HG03196 (cell line): ENCODE measurements at regions not wholly inside any gene's neighbourhood (a gene's known extent, or its start where the extent isn't known, plus 50 kb on each side); places are given as distances from the start of the nearest gene placed in this dataset.

ENCODE experiments used
- ATAC-seq: cut with Tn5 transposase; IDR thresholded peaks from one replicate; pipeline ENCODE4 v1.9.1; 2021; ENCODE audit not compliant: unreplicated experiment

DNA sequence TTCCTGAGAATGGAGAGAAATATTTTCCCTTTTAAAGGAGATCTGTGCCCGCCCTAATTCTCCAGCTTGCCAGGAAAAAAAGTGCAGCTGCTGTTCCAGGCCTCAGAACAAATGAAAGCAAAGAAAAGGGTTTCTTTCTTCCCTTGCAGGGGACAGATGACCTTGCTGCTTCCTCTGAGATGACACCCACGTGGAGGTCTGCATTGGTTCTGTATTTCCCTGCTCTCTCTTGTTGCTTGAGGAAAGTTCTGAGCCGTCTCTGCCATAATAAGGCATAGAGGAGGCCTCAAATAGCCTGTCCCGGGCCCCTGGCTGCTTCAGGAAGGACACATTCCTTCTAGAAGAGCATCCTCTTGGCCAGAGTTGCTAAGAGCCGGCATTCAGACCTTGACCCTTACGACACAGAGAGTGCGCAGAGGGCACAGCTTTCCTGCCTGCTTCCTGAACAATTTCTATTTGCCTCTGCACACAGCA is 501.8 kb upstream of the SULF2 start:
- no peak for ATAC-seq

DNA sequence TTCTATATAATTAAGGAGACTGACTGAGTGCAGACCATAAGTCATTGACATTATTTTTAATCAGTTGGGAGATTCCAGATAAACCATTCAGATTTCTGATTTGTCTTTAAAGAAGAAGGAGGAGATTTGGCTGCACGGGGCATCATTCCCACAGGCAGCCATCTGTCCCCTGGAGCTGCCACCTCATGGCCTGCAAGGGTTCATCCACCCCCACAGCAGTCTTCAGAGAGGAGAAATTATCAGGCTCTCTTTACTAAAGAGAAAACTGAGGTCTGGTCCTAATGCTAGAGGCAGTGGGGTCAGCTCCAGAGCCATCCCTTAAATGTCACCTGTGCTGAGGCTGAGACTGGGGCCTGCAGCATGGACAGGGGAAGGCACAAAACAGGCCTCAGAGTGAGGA is 501.3 kb upstream of the SULF2 start:
- no peak for ATAC-seq

DNA sequence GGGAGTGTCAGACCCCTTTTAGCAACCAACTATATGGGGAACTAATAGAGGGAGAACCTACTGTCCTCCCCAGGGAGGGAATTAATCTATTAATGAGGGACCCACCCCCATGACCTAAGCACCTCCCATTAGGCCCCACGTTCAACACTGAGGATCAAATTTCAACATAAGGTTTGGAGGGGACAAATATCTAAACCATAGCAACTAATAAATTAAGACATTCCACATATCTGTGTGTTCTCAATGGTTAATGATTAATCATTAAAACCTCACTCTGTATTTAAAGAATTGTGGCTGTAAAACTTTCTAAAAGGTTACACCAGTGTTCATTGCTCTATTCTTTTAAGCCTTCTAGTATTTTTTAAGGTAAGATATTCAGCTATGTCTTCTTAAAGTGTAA is 500.4 kb upstream of the SULF2 start:
- ATAC-seq, result no peak

DNA sequence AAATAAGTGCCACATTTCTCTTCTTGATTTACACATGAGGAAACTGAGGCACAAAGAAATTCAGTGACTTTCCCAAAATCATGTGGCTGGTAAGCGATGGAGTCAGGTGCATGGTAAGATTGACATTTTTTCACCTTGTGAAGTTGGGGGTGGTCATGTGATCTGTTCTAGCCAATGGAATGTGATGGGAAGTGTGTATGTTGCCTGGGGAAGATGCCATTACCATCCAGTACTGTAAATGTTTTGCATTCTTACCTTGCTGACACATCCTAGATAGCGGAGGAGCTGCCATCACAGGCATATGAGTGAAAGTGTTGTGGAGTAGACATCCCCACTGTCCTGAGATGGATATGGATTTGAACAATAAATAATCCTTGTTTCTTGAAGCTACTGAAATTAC is 499.6 kb upstream of the SULF2 start:
- no peak for ATAC-seq

DNA sequence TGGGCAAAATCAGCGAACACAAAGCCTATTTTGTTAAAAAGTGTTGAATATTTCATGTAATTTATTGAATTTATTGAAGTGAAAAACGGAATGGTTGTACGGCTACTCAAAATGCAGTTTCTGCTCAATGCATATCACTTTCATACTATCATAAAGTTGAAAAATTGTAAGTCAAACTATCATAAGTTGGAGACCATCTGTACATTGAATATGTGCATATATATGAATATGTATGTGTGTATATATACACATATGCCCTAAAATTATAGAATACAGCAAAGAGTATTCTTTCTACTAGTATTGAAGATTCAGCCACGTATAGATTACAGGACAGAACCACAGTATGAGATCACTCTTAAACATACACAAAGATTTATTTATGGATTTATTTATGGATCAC is 499.0 kb upstream of the SULF2 start:
- ATAC-seq, result no peak

DNA sequence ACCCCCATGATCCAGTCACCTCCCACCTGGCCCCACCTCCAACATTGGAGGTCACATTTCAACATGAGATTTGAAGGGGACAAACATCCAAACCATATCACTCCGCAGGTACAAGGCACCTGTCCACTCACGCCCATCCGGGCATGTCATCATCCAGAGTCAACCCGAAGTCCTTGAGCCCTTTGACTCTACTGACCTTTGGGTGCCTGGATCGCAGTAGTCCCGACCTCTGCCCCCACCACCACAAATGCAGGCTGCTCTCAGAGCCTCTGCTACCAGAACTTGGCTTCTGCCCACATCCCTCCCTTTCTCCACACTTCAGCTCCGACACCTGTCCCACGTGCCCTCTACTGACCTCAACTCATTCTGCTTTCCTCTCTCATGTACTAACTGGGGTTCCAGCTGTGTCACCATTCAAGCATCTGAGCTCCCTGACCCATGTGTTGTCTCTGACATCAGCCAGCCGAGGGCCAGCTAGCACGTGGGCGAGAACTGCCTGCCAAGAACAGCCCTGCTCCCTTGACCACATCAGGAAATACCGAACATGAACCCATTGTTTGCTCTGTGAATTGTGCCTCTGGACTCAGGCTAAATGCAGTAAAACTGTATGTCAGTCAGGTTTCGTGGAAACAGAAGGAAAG is 498.3 kb upstream of the SULF2 start:
- no peak for ATAC-seq

DNA sequence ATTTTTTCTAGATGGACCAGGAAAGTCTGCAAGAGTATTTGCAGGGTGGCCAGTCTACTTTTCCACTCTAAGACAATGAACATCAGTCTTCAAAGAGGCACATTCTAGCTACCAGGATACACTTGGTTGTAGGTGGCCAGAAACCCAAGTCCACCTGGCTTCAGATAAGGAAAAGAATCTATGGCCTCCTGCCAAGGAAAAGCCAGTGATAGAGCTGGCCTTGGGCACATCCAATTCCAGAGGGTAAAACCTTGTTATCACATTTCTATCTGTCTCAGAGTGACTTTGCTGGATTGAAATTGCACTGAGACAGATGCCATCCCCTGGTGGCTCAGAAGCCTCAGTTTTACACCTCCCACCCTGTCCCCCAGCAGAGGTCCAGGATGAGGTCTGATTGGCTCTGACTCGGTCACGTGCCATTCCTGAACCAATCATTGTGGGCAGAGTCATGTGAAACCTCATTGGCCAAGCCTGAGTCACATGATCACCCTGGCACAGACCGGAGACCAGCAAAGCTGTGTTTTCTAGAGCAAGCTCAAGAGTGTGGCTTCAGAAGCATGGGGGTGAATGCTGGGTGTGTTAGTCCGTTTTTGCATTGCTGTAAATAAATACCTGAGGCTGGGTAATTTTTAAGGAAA is 497.4 kb upstream of the SULF2 start:
- no peak for ATAC-seq

DNA sequence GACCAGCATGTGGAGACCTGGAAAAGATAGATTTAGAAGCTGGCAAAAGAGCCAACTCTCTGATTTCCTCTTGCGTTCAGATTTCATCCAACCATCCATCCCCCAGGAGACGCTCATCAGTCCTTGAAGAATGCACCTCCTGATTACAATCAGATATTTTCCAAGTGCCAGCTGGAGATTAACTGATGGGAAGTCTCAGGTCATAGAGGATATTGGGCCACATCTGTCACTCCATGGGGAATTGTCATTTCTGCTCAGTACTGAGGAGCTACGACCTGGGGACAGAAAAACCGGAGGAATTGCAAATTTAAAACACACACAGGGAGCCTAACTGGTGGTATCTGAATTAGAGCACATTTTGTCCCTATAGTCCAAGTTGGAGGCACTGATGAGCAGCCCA is 496.2 kb upstream of the SULF2 start:
- ATAC-seq, result no peak

DNA sequence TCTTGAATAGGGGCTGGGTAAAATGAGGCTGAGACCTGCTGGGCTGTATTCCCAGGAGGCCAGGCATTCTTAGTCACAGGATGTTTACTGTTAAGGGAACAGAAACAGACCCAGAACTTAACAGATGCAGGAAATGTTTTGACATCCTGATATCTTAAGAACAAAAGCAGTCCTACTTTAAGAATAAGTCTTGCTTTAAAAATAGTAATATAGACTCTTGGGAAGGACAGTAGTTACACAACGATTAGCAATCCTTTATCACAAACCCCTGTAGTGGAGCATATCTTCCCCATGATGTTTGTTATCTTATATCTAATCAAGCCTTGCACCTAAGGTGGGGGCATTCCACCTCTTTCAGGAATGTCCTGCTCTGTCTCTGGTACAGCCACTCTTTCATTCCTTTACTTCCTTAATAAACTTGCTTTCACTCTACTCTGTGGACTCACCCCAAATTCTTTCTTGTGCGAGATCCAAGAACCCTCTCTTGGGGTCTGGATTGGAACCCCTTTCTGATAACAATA is 493.7 kb upstream of the SULF2 start:
- ATAC-seq, result no peak

DNA sequence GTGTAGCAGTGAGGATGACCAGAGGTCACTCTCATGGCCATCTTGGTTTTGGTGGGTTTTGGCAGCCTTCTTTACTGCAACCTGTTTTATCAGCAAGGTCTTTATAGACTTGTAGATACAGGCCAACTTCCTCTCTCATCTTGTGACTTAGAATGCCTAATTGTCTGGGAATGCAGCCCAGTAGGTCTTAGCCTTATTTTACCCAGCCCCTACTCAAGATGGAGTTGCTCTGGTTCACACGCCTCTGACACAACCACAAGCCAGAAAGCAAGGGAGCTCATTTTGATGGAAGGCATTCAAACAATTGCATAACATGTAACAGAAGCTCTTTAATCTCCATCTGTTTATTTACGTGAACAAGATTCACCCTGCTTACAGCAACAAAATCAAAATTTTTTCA is 492.0 kb upstream of the SULF2 start:
- ATAC-seq, result no peak

DNA sequence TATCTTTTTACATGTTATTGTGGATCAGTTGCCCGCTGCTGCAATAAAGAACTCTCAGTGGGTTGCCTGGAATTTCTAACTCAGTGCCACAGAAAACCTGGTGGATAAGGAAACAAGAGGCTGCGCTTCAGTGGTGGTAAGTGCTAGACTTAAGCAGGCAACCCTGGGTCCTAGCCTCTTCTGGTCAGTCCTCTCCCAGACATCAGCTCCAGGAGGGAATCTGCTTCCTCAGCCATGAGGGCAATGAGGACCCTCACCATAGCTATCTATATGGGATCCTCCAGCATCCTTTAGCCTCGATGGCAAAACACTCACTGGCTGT is 490.7 kb upstream of the SULF2 start:
- no peak for ATAC-seq

DNA sequence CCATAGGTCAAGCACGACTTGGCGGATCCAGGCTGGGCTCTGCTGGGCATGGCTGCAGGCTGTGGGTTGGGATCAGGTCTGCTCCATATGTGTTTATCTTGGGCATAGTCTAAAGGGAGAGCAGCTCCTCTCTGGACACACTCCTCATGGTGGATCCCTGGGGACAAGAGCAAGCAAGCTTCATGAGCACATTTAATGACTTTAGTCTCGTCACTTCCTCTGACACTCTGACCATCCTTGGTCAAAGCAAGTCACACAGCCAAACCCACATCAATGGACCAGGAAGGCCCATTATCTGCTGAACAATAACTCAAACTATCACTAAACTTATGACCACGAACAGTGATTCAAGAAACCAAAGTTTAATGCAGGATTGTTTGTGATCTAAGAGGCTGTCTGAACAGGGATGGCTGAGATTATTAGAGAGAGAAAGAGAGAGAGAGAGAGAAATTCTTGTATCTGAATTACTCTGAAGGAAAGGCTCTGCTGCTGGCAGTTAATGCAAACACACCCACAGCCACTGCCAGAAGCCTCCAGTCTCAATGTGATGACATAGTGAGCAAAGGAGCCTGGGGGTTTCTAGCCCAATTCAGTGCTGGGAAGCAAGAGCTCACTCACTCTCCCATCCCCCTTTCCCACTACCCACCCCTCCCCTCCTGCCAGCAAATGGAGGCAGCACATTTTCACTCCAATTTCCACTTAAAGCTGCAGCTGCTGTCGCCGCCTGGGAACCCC is 490.2 kb upstream of the SULF2 start:
- ATAC-seq, result no peak

DNA sequence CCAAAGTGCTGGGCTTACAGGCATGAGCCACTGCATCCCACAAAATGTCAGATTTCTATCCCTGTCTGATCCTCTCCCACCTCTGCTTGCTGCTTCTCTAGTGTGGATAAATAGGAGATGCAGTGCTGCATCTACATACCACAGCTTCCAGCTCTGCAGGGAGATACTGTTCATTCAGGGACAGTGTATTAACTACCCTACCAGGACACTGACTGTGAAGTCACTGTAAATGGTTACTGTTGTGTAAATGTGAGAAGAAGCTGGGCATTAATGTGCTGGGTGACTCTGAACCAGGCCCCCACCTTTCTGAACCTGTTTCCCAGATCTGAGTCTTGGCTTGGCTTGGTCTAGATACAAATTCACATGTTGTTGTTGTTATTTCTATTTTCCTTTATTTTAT is 488.6 kb upstream of the SULF2 start:
- no peak for ATAC-seq

DNA sequence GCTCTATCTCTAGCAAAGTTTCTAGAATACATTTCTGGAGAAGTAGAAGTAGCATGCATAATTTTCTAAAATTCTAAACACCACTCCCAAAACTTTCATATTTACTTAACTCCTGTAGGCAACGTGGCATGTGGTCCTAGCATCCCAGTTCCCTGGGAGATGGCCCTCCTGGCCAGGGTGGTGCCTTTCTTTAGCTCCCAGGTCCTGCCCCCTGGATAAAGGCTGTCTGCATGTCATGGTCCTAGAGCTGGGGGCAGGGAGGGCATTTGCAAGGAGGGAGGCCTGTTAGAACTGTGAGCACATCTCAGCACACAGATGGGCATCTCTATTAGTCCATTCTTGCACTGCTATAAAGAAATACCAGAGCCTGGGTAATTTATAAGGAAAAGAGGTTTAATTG is 485.6 kb upstream of the SULF2 start:
- no peak for ATAC-seq

DNA sequence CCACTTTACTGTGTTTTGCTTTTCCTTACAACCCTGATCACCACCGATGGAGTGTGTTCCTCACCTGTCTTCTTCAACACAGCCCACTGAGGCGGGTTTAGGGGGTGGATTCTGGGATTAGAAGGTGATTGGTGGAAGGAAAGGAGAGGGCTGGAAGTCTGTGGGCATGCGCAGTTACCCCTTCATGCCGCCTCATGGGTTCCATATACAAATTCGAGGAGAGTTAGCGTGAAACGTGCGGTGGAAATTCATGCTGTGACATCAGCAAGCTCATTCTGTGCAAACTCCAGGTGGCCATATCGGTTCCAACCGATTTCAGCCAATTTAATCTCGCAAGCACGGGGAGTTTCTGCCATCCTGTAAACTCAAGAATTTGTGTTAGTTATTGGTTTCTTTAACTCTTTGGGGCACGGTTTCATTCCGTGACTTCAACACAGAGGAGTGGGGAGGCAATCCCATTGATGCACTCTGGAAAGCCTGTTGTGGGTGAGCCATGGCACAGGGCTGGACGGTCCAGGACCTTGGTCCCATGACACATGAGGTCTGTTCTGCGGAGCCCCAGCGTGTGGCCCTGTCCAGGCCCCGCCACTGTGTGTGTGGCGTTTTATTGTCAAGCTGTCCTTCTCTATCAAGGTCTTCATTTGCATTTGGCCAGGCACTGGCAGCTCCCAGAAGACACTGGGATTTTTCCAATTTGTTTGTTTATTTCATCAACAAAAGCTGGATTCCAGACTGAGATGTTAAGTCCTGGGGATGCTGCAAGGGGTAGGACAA is 482.8 kb upstream of the SULF2 start:
- no peak for ATAC-seq

DNA sequence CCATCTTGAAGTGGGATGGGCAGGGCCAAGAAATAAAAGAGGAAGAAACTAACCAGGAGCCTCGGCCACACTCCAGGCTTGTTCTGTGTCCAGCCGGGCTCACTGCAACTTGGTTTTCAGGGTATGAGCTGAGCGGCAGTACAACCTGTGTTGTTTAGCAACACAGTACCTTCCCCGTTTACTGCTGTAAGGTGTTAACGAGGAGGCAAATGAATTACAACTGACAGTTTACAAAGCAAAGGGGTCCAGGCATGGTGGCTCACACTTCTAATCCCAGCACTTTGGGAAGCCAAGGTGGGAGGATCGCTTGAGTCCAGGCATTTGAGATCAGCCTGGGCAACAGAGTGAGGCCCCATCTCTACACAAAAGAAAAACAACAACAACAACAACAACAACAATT is 481.3 kb upstream of the SULF2 start:
- no peak for ATAC-seq

DNA sequence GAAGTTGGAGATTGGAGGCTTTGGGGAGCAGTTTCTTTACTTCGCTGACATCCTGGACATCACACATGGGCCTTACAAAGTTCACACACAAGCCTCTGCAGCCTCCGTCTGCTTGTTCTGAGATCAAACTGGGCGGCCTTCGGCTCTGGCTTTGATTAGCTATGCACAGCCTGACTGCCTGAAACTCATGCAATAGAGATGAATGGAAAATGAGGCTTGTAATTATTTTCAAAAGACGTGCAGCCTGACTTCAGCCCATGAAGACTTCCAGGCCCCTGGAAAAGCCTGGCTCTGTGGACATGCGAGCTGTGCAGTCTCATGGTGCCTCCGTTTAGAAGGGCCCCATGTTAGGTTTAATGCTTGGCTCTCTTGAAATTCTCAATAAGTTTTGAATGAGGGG is 480.5 kb upstream of the SULF2 start:
- no peak for ATAC-seq

DNA sequence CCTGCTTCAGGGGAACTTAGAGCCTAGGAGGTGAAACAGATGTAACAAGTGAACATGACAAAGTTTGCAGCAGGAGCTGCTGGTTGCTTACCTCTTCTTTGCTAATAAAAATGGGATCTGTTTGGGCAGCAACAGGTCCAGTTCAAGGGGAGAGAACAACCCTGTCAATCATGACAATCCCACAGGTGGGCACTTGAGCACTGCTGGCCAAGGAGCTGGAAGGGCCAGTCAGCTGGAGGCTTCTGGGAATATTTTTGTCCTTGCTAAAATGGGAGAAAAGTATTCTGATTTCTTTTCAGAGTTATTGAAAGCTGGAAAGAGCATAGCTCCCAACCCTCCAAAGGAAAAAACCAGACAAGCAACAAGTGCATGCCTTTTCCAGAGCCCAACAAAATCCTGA is 477.7 kb upstream of the SULF2 start:
- no peak for ATAC-seq

DNA sequence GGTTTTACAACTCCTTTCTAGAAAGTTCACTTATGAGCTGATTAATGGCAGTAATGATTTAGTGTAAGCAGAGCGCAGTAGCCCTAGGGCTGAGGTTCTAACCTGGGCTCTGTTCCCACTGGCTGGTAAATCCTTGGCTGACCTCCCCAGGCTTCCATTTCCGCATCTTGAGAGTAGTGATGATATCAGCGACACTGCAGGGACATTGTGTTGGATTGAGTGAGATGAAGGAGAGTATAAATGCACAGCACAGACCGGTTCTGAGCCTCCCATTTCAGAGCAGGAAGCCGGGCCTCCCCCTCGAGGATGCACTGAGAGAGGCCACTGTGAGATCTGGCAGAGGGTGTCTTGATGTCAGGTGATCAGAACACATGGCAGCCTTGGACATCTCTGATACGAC is 477.2 kb upstream of the SULF2 start:
- no peak for ATAC-seq

DNA sequence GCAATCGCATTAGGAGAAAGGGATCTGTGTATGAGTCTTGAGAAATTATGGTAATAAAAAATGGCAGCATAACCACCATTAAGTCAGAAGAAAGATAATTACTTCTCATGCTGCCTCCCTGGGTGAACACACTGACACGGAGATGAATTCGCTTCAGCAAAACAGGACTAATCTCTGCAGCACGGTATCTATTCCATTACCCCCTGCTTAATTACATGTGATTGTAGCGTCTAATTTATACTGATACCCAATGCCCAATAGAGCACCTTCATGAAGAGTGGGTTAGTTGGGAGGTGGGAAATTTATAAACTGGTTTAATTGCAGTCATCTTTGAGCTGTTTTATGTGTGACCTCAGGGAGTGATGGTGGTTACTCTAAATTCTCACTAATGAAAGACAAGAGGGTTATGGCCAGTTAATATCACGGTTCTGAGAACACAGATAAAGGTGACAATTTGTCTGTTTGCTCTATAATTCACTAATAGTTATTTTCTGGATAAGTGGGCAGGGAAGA is 476.2 kb upstream of the SULF2 start:
- no peak for ATAC-seq

DNA sequence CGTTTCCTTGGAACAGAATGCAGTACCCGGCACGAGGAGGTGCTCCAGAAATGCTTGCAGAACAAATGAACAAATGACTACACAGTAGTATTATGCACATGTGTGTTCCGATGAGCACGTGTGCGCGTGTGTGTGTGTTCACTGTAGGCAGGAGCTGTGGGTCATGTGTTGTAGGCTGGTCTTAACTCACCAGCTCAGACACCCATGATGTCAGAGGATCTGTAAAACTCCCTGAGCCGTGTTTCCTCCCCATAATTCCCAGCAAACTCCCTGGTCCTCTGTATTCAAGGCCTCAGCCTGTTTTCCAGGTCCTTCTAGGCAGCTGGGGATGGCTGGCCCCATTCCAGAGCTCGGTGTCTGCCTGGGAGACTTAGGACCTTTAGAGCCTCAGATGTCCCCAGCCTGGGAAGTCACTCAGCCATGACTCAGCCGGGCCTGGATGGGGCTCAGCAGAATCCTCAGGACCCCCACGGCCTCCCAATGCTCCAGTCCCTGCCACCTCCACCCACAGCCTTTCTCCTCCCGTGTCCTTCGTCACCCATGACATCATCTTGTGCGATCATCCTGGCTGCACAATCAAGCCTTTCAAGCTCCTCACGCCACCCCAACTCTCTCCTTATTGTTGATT is 475.0 kb upstream of the SULF2 start:
- no peak for ATAC-seq
